ENCODE measurements at regions not wholly inside any gene's neighbourhood (a gene's known extent, or its start where the extent isn't known, plus 50 kb on each side); places are given as distances from the start of the nearest gene placed in this dataset.

DNA sequence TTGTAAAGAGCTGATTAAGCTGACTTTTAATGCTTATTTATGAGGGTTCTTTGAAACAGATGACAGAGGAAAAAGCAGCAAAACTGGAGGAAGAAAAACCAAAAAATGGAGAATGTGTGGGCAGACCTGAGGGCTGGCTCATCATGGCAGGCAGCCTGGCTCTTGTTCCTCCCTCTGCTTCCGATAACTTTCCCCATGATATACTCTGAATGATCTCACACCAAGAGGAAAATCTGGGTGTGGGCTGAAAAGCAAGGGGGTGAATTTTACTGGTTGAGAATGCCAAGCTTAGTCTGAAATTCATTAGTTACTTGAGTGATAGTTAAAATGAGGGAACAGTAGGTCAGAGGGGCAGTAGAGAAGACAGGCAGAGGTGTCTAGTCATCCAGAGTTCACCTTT lies 330.1 kb upstream of the PRICKLE1 start:
- Mint-ChIP-seq H3K27me3 (ENCODE audit: low read depth) (no peaks in the 10 kb centered on the region), H3K4me1 (peaks cover 26% of the 10 kb centered on the region), H3K4me3 (no peak overlapping the region), H3K9me3 (peaks cover 2% of the 10 kb centered on the region), H3K27ac (ENCODE audit: unreplicated experiment) (no peak overlapping the region), H3K36me3 (ENCODE audit: low read depth) (no peaks in the 10 kb centered on the region)
- TF ChIP-seq, protein P1, sequence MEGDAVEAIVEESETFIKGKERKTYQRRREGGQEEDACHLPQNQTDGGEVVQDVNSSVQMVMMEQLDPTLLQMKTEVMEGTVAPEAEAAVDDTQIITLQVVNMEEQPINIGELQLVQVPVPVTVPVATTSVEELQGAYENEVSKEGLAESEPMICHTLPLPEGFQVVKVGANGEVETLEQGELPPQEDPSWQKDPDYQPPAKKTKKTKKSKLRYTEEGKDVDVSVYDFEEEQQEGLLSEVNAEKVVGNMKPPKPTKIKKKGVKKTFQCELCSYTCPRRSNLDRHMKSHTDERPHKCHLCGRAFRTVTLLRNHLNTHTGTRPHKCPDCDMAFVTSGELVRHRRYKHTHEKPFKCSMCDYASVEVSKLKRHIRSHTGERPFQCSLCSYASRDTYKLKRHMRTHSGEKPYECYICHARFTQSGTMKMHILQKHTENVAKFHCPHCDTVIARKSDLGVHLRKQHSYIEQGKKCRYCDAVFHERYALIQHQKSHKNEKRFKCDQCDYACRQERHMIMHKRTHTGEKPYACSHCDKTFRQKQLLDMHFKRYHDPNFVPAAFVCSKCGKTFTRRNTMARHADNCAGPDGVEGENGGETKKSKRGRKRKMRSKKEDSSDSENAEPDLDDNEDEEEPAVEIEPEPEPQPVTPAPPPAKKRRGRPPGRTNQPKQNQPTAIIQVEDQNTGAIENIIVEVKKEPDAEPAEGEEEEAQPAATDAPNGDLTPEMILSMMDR (conservative IDR thresholded peaks at IDR 0.05), result no peak
- no peak for DNase-seq (ENCODE audit: low read depth, low spot score)

DNA sequence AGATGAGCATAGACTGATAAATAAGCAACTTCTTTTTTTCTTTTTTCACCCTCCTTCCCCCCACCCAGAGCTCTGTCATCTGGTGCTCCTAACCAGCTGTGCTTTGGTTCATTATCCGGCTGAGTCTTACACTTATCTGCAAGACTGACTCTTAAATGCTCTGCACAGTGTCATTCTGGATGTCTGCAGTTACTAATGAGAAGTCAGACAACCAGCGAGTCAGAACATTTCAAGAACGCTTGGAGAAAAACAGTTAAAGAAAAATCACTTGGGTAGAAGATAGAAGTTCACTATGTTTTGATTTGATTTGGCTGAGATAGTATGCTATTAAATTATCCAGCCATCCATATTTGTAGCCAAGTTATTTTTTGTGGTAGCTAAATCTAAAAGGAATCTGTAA lies 328.9 kb upstream of the PRICKLE1 start:
- no peak for DNase-seq (ENCODE audit: low read depth, low spot score)
- TF ChIP-seq, protein P1 (conservative IDR thresholded peaks at IDR 0.05), result no peak
- Mint-ChIP-seq H3K4me3 (no peak overlapping the region), H3K9me3 (peaks cover 6% of the 10 kb centered on the region), H3K36me3 (ENCODE audit: low read depth) (no peaks in the 10 kb centered on the region), H3K4me1 (peaks cover 18% of the 10 kb centered on the region), H3K27ac (ENCODE audit: unreplicated experiment) (no peak overlapping the region), H3K27me3 (ENCODE audit: low read depth) (no peaks in the 10 kb centered on the region)

DNA sequence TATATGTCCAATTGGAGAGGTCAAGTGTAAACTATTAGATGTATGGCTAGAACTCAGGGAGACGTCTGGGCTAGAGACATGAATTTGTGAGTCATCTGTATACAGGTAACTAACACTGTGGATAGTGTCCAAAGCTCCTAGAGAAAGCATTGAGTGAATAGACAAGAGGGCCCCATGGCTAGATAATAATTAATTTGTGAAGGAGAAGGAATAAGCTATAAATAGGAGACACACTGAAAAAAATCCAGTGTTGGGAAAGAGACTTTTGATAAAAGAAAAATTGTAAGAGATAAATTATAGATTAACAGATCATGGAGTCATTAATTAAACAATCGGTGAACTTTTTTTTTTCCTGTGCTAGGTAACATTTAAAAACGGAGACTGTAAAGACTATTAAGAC lies 326.6 kb upstream of the PRICKLE1 start:
- Mint-ChIP-seq H3K4me1 (no peaks in the 10 kb centered on the region), H3K9me3 (peaks cover 9% of the 10 kb centered on the region), H3K4me3 (no peak overlapping the region), H3K27ac (ENCODE audit: unreplicated experiment) (no peak overlapping the region), H3K27me3 (ENCODE audit: low read depth) (no peaks in the 10 kb centered on the region), H3K36me3 (ENCODE audit: low read depth) (no peaks in the 10 kb centered on the region)
- TF ChIP-seq, protein P1 (conservative IDR thresholded peaks at IDR 0.05), result no peak
- DNase-seq (ENCODE audit: low read depth, low spot score), result no peak

DNA sequence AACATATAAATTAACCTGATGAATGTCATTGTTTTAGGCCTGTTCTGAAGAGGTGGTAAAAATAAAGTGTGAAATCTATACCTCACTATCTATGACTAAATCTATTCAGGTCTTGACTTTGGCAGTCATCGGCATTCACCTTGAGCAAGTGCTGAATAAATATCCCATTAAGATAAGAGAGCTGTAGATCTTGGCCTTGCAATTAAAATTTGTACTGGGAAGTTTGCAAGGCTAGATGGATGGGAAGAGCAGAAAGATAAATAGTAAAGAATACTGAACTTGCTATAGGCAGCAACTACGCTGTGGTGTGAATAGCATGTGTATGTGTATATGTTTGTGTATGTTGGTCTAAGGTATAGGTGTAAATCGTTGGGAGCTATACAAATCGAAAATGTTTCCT lies 325.9 kb upstream of the PRICKLE1 start:
- no peaks in the 10 kb centered on the region for H3K36me3 Mint-ChIP-seq (ENCODE audit: low read depth)
- no peak overlapping the region for H3K4me3 Mint-ChIP-seq
- TF ChIP-seq, protein P1 (conservative IDR thresholded peaks at IDR 0.05), result no peak
- H3K9me3 Mint-ChIP-seq, result peaks cover 9% of the 10 kb centered on the region
- H3K4me1 Mint-ChIP-seq, result no peaks in the 10 kb centered on the region
- no peak overlapping the region for H3K27ac Mint-ChIP-seq (ENCODE audit: unreplicated experiment)
- DNase-seq (ENCODE audit: low read depth, low spot score), result no peak
- no peaks in the 10 kb centered on the region for H3K27me3 Mint-ChIP-seq (ENCODE audit: low read depth)

DNA sequence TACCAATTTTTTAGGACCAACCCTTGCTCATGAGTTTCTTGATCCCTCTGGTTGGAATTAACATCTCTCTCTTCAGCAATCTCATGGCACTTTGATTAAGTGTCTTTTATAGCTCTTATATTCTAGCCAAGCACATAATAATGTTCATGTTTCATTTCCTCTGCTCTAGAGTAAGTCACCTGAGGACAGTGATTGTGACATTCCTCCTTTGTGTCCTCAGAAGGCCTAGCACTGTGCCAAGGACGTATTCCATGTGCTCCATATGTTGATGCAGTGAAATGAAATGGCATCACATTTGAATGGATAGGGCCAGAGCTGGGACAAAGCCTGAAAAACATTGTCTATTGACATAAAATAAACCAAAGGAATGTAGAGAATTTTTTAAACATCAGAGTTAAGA lies 322.8 kb upstream of the PRICKLE1 start:
- H3K4me3 Mint-ChIP-seq, result no peak overlapping the region
- peaks cover 9% of the 10 kb centered on the region for H3K9me3 Mint-ChIP-seq
- no peaks in the 10 kb centered on the region for H3K36me3 Mint-ChIP-seq (ENCODE audit: low read depth)
- TF ChIP-seq, protein P1 (conservative IDR thresholded peaks at IDR 0.05), result no peak
- H3K27me3 Mint-ChIP-seq (ENCODE audit: low read depth), result no peaks in the 10 kb centered on the region
- H3K4me1 Mint-ChIP-seq, result no peaks in the 10 kb centered on the region
- H3K27ac Mint-ChIP-seq (ENCODE audit: unreplicated experiment), result no peak overlapping the region
- DNase-seq (ENCODE audit: low read depth, low spot score), result no peak

DNA sequence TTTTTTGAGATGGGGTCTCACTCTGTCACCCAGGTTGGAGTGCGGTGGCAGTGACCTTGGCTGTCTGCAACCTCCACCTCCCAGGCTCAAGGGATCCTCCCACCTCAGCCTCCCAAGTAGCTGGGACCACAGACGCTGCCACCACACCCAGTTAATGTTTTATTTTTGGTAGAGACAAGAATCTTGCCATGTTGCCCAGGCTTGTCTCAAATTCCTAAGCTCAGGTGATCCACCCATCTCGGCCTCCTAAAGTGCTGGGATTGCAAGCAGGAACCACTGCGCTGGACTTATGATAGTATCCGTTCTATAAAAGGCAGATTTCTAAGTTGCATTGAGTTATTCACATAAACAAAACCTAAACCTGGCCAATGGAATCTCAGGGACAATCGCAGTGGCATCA lies 321.1 kb upstream of the PRICKLE1 start:
- TF ChIP-seq, protein P1 (conservative IDR thresholded peaks at IDR 0.05), result no peak

More for the DNA sequence above, 321.1 kb upstream of the PRICKLE1 start:
- H3K4me3 Mint-ChIP-seq, result no peak overlapping the region
- no peak overlapping the region for H3K27ac Mint-ChIP-seq (ENCODE audit: unreplicated experiment)
- DNase-seq (ENCODE audit: low read depth, low spot score), result no peak
- H3K36me3 Mint-ChIP-seq (ENCODE audit: low read depth), result no peaks in the 10 kb centered on the region
- no peaks in the 10 kb centered on the region for H3K27me3 Mint-ChIP-seq (ENCODE audit: low read depth)
- H3K4me1 Mint-ChIP-seq, result no peaks in the 10 kb centered on the region
- H3K9me3 Mint-ChIP-seq, result peaks cover 14% of the 10 kb centered on the region
